HG02840 (cell line): ENCODE measurements at regions not wholly inside any gene's neighbourhood (a gene's known extent, or its start where the extent isn't known, plus 50 kb on each side); places are given as distances from the start of the nearest gene placed in this dataset.

Source experiments
- ATAC-seq: cut with Tn5 transposase; IDR thresholded peaks from one replicate; pipeline ENCODE4 v1.9.1; 2021; ENCODE audit warnings: mild to moderate bottlenecking, moderate library complexity, moderate number of reproducible peaks; ENCODE audit not compliant: unreplicated experiment, low FRiP score

DNA sequence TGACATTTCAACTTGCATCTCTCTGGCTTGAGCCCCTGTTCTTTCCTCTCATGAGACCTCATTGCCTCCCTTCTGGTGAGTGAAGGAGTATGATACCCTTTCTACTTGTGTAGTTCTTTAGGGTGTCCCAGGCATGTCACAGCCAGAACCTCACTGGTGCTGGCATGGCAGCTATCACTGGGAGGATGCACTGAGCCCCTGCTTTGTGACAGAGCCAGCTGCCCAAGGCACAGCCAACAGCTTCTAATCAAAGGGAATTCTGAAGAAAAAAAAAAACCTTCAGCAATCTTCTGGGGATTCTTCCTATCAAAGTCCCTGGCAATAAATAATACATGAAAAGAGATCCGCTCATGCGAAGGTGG, 652.6 kb upstream of the KLF4 start:
- ATAC-seq = no peak

DNA sequence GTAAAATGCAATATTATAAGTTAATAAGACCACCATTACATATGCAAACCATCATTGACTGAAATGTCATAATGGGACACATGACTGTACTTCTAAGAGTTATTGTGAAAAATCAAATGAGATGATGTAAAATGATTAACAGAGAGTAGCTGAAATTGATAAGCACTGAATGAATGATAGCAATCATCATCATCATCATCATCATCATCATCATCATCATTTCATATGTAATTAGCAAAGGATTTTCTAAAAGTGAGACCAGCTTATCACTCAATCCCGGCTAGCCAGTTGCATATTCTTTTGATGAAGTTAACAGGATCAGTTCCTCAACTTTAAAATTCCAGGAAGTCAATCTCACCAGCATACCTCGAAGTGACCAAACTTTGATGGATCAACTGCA, 650.3 kb upstream of the KLF4 start:
- no peak for ATAC-seq

DNA sequence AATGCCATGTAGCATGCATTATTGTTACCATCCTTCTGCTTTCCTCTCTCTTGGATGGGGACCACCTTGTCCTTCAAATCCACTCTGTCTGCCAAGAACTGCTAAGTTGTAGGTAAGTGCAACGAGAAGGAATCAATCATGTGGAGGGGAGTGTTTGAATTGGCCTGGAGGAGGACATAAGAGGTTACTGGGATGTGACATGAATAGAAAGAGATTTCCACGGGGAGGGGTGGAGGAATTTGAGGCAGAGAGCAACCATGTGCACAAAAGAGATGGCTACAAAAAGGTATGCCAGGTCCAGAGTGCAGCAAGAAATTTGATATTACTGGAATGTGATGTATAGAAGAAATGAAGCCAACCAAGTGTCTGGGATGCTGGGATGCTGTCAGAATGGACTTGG, 648.9 kb upstream of the KLF4 start:
- ATAC-seq = no peak

DNA sequence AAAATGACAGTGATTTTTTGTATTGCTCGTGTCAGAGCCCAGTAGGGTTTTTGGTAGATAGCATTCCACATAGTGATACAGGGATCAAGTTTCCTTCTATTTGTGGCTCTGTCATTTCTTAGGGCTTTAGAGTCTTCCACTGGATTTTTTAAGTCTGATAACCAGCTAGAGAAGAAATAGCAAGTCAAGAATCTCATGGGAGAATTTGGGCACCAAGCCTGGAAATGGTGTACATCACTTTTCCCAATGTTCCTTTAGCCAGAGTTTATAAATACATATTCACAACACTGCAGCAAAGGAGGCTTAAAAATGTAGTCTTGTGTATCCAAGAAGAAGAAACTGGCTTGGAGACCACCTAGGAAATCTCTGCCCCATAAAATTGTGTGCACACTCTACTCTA, 647.1 kb upstream of the KLF4 start:
- ATAC-seq = no peak

DNA sequence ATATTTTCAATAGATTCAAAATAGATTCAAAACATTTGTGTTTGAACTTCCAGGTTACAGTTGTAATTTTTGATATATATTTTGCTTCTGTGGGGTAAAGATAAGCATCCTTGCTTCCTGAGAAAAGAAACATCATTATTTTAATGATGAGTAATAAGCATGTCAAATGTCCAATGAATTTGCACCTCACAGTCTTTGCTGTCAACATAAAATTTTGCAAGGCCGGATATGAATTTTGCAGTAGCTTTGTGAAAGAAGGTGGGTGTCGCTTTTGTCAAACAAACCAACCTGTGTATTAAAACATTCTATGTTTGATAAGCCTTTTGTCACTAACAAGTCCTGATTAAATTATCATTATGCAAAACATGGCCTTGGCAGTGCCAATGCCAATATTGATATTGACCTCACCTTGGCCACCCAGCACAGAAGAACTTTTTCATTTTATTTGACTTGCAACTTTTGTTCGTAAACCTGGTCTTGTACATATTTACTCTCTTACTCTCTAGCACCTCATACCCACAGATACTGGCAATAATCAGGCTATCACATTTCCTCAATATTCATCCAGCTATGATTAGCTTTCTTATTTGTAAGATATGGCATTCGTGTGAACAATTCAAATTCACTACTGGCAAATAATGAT, 645.0 kb upstream of the KLF4 start:
- no peak for ATAC-seq

DNA sequence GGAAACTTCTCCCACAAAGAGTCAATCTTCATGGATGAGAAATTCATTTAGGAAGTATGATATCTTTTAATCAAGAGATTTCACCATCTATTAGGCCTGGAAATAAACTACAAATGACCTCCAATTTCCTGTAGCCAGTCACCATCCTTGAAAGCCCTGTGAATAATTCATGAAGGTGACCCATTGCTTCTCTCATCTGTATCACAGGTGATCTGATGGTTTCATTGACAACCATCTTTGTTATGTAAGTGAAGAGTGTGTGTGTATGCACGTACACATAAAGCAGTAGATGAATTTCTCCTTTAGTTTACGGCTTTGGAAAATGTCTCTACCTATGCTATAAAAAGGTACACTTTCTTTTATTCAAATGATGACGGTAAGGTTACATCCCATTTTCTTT, 644.1 kb upstream of the KLF4 start:
- ATAC-seq = no peak

DNA sequence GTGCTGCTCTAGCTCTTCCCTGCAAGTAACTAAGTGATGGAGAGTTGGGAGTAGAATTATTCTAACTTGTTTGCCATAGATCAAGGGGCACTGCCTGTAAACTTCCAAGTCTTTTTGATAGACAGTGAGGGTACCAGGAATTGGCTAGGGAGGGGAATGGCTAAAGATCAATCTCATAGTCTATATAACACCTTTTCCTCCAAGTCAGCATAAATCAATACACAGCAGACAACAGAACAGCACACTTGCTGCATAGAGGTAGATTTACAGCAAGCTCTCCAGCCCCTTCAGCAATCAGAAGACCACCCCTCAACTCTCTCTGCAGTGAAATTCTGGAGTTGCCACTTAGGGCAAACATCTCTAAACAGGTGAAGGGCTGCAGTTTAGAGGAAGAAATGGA, 643.5 kb upstream of the KLF4 start:
- ATAC-seq = no peak

DNA sequence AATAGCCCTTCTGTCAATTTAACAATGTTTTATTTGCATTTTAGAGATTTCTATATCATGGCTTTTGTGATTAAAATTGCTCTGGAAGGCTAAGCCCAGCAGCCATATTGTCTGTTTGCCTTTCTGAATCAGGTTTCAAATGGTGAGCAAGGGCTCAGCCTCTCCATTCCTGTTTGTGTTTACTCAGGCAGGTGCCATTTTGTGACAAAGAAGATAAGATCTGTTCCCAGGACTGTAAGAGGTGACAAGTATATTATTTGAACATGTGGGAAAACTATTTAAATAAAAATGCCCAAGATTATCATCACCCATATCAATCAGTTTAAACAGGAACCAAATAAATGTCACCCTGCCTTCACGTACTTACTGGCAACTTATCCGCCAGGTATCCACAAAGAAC, 641.3 kb upstream of the KLF4 start:
- ATAC-seq = no peak

DNA sequence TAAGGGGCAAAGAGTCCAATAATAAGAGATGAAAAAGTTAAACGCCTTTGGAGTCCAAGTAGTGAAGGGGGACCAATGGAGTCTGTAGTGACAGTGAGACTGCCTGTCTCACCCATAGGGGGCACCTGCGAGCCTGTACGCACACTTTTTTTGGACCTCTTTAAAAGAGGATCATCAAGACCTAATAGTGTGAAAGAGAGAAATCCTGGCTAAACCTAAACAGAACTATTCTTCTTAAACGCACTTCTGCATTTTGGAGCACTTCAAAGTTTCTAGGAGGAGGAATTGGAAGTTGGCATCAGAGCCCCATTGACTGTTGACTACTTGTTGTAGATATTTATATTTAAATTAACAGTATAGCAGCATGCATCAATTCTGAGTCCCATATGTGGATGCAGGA, 636.1 kb upstream of the KLF4 start:
- ATAC-seq = no peak

DNA sequence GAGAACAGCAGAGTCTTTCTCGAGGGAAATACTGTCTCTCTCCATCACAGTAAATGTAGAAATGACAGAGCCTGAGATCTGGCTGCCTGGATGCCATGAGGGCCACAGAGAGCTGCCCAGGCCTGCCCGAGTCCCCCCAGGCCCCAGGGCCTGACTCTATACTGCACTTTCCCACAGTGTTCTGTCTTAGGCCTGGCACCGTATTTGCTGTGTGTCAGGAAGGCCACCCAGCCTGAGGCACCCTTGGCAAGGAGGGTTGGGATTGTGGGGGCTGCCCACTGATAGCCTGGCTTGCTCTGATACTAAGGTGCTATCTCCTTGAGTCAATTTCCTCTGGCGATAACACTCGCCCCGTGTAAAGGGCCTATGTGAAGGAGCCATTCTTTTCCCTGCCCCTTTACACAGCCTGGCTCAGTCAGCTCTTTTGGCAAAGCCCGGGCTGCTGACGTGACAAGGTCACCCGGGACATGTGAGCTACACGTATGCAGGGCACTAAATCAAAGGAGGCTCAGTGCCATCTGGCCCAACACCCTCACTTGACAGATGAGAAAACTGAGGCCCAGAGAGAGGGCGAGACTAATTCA, 630.1 kb upstream of the KLF4 start:
- no peak for ATAC-seq

DNA sequence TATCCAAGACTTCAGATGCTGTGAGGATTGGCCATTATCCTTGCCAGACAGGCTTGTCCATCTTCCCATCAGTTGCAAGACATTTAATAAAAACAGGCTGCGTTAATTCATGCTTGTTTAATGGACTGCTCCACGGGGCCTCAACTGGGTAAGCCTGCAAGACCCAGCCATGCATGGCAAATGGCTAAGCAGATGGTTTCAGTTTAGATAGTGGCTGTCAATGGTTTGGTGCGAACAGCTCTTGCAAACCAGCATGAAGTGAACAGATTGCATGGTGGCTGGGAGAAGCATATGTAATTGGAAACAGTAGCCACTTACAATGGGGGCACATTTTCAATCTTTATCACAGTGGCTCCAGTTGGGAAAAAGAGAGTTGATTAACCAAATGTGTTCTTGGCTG, 628.2 kb upstream of the KLF4 start:
- ATAC-seq = no peak

DNA sequence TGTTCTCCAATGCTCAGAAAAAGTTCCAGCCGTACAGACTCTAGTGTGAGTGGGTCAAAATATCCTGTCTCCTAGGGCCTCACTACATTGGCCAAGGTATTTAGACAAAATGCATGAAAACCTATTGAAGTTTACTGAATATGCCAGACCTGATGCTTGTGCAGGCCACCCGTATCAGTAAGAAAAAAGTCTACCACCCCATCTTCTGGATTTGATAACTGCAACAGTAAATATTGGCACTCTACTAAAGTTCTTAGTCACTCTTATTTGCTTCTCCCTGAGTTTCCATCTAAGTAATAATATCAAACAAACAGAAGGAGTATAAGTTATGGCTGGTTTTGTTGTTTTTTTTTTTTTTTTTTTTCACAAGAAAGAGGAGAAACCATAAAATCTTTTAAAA, 627.7 kb upstream of the KLF4 start:
- ATAC-seq = no peak

DNA sequence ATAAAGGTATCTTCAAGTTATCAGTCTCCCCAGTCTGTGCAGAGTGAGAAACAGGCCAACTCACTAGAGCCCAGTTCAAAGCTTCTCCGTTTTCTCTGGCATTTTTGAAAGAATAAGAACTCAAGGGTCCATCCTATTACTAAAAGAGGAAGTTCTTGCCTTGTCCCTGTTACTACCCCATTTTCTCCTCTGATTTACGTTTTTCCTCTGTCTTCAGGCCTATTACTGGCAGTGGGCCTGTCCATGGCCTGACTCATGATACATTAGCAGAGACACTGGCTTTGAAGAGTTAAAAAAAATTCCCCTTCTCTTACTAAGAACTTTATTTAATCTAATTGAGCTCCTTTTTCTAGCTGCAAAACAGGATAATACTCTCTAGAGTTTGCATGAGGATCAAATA, 624.0 kb upstream of the KLF4 start:
- ATAC-seq = no peak

DNA sequence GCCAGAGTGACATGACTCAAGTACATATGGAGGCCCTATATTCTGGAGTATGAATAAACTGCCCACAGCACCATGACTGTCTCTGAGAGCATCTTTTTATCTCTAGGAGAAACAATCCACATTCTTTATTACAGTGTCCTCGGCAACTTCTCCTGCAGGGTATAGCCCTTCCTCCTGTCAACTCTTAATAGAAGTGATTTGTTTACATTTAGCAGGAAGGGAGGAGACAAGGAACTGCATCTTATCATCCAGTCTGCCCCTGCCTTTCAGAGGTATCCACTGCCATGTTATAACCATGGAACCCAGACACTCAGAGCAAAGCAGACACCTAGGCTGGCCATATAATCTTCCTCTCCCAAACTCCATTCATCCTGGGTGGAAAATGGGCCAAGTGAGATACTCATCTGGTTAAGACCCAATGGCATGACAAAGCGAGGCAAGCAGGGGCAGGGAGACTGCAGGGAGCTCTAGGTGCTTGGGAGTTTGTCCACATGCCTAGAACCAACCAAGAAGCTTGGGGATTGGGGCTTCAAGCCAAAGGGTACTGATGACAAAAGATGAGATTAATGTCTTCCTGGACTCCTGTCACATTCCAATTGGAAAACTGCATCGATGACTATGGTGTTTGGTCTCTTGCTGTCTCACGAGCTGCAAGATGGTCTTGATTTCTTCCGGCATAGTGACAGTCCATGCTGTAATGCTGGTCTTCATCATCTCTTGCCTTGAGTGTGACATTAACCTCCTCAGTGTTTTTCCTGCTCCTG, 620.5 kb upstream of the KLF4 start:
- no peak for ATAC-seq

DNA sequence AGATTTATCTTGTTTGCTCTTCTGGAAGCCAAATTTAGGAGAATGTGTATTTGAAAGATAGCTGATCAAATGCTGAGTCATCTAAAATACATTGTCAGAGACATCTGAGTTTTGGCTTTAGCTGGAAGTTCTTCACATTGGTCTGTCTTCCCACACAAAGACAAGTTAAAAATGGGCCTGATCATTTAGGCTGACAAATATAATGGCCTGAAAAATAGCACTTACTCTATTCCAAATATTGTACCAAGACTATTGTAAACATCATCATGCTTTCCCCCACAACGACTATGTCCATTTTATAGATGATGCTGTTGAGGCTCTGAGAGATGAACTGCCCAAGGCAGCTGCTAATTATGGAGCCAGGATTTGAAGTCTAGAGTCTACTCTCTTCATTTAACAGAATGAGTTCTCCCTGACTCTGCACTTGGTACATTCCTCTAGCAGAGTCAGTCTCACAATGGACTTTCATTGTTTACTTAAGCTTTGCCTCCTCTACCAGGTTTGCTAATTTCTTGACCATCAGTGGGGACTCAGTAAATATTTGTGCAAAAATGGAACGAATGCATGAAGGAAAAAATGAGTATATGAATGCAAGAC, 619.4 kb upstream of the KLF4 start:
- no peak for ATAC-seq

DNA sequence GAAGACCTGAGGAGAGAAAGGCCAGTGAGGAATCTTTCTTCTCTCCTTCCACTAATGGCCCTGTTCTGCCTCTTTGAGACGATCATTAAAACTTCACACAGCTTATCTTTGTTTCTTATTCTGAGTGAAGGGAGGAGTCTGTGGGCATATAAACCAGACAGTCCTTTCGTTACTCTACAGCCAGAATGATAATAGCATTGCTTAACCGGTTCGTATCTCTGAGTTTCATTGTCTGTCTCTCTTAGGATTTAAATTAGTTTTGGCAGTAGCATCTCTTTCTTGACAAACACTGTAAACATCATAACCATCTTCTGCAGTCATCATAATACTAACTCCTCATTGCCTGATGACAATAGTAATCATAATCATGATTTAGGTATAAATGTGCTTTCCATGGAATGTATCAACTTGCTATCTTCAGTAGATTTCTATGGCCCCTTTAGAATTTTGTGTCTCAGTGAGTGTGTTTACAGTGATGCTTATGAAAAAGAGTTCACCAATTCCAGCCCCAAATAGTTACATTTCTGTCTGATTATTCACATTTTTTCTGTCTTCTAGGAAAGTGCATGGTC, 618.8 kb upstream of the KLF4 start:
- ATAC-seq = no peak

DNA sequence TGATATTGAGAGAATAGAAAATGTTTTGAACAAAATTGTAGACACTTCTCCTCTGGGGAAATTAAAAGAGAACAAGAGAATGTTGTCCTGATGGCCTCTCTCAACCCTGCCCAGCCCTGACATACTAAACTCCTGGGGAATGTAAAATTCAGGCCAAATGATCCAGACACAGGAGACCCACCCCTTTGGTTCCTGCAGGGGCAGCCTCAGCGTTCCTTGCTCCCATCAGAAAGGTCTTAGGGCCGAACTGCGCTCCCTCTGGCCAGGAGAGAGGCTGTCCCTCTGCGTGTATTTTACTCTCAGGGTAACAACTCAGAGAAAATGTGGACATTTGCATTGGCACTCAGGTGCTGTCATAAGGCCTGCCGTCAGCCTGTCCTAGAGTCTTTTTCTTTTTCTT, 616.3 kb upstream of the KLF4 start:
- no peak for ATAC-seq

DNA sequence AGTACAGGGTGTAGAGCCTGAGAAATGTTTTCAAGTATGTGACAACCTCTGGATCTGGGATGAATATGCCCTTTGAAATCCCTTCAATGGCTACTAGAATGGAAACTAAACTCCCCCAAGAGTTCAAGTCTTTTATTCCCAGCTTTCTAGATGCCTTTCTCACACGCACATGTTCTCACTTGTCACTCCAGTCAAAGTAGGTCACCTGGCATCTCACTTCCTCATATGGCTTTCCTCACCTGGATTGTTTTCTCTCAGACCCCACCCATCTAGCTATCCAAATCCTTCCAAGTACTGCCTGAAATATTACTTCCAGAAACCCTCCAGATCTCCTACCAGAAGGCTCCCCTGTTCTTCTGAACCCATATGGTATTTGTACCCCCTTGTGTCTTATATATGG, 615.4 kb upstream of the KLF4 start:
- ATAC-seq = no peak

DNA sequence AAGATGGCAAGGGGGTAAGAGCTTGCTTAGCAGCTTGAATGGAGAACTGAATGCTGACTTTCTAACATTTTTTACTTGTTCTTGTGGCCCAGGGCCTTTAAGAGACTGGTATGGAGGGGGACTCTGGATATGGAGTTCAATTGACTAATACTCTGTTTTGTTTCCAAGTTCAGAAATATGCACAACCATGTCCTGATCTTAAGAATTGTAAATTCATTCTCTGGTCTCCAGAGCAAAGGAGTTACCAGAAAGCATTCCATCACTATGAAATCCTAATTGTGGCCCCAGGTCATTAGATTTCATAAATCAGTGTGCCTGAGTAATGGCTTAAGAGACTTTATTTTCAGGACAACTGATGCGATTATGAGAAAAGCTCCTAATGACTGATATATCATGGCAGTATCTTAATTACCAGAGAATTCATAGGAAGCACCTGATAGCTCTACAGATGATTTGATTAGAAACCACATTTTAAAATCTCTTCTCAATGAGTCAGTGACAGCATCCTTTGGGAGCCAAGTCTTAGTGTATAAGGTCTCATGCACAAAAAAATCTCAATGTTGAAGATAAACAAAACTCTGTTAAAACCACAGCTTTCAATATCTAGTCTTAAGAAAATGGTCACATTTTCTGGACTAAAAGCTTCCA, 613.6 kb upstream of the KLF4 start:
- no peak for ATAC-seq

DNA sequence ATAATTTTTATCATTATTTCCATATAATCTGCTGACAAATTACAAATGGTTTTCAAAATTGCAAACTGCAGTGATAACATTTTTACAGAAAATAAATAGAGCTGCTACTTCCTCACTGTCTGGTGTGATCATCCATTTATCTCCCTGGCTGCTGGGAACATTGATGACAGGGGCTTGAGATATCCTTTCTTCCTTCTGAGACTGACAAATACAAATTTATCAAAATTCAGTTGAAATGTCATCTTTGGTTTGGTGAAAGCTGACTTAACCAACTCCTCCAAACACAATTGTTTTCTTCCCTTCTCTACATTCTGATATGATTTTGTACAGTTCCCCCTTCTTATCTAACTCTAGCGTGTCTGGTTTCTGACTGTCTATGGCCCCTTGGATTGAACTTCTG, 611.8 kb upstream of the KLF4 start:
- no peak for ATAC-seq

DNA sequence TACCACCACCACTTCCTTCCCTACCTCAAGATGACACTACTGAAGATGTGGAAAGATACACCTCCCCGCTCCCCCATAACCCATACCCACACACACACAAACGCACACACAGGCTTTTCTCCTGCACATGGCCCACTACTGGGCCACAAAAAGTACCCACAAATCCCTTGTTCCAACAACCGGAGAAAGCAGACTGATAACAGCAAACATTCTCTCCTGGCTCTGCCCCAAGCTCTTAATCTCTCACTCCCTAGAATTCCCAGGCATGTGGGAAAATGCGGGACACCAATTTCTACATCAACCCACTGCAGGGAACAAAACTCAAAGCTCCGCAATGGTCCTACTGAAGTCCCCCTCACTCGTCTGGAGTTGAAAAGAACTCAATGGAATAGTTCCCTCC, 611.0 kb upstream of the KLF4 start:
- no peak for ATAC-seq
